Common myeloid progenitor, CD34-positive (primary cell): ENCODE measurements at regions not wholly inside any gene's neighbourhood (a gene's known extent, or its start where the extent isn't known, plus 50 kb on each side); places are given as distances from the start of the nearest gene placed in this dataset.
"Not testable (repeated sequence)": the region's sequence is repeated elsewhere in the genome, so short reads cannot be mapped to it uniquely, and the experiment has no call there.

ENCODE experiments used
- CTCF ChIA-PET: fragments of 350-600 bp; sonication (Branson Sonifier 250); formaldehyde crosslinking; loops from one replicate; lab custom pipeline; 2021; ENCODE audit warnings: antibody characterized with exemption; lab: Charles Lee
- POLR2A ChIA-PET: fragments of 350-600 bp; sonication (Branson Sonifier 250); formaldehyde crosslinking; loops from one replicate; lab custom pipeline; 2021; ENCODE audit warnings: antibody characterized with exemption; lab: Charles Lee
- DNase-seq, 3 donors: peaks; one replicate each; pipeline versions ENCODE4 v3.0.0 to v3.0.0-alpha.2; 2013
- H3K27ac ChIP-seq, 2 experiments: 1 replicate in 1 of 2; 2 replicates in 1 of 2; pipeline ENCODE4 v1.7.0; 2013; ENCODE audit warnings: inconsistent platforms in 2 of 2, low read length in 2 of 2, mild to moderate bottlenecking in 2 of 2, low read depth in 1 of 2, moderate library complexity in 1 of 2; ENCODE audit not compliant: severe bottlenecking in 2 of 2, insufficient read depth in 1 of 2, poor library complexity in 1 of 2
- H3K27me3 ChIP-seq, 5 experiments: replicated peaks in 2 of 5; 1 replicate in 3 of 5; 2 replicates in 2 of 5; pipeline versions ENCODE4 v1.6.1 to v1.7.0; 2013; ENCODE audit warnings: low read length in 4 of 5, mild to moderate bottlenecking in 2 of 5, moderate library complexity in 2 of 5, inconsistent platforms in 1 of 5; ENCODE audit not compliant: insufficient read depth in 5 of 5, control insufficient read depth in 4 of 5
- H3K36me3 ChIP-seq, 4 experiments: 1 replicate in 2 of 4; 2 replicates in 2 of 4; pipeline versions ENCODE4 v1.6.1 to v1.7.0; 2013; ENCODE audit warnings: low read length in 3 of 4, control low read depth in 1 of 4, mild to moderate bottlenecking in 1 of 4; ENCODE audit not compliant: control insufficient read depth in 4 of 4, insufficient read depth in 4 of 4
- H3K4me1 ChIP-seq, 4 experiments: 1 replicate in 3 of 4; 2 replicates in 1 of 4; pipeline versions ENCODE4 v1.6.1 to v1.7.1; 2013; ENCODE audit warnings: low read length in 3 of 4, mild to moderate bottlenecking in 3 of 4, control low read depth in 1 of 4, inconsistent platforms in 1 of 4, moderate library complexity in 1 of 4; ENCODE audit not compliant: control insufficient read depth in 4 of 4, insufficient read depth in 4 of 4; ENCODE audit errors: control extremely low read depth in 1 of 4
- H3K4me3 ChIP-seq, 7 experiments: 1 replicate in 4 of 7; 2 replicates in 3 of 7; pipeline versions ENCODE4 v1.5.1 to v1.7.0; 2013; ENCODE audit warnings: mild to moderate bottlenecking in 7 of 7, low read length in 6 of 7, moderate library complexity in 6 of 7, inconsistent platforms in 2 of 7, low read depth in 2 of 7, control low read depth in 1 of 7; ENCODE audit not compliant: insufficient read depth in 4 of 7, control insufficient read depth in 1 of 7; ENCODE audit errors: extremely low read depth in 1 of 7
- H3K9me3 ChIP-seq, 5 experiments: 1 replicate in 4 of 5; 2 replicates in 1 of 5; pipeline versions ENCODE4 v1.6.1 to v1.7.1; 2013; ENCODE audit warnings: low read length in 4 of 5, mild to moderate bottlenecking in 2 of 5, inconsistent platforms in 1 of 5, low read depth in 1 of 5, moderate library complexity in 1 of 5; ENCODE audit not compliant: control insufficient read depth in 4 of 5, insufficient read depth in 2 of 5; ENCODE audit errors: control extremely low read depth in 1 of 5
- WGBS: methylation state at CpG from one replicate; pipeline ENCODE4 v1.1.5; 2013; ENCODE audit not compliant: insufficient coverage; 5-methylcytosine and 5-hydroxymethylcytosine counted together

- Histone ChIP-seq H3K4me1 (no peaks in the 10 kb centered on the region), H3K36me3 (no peaks in the 10 kb centered on the region), H3K9me3 (peaks cover 0 to 7% (median 0%) of the 10 kb centered on the region in 5 experiments), H3K27me3 (no peaks in the 10 kb centered on the region), H3K27ac (no peak overlapping the region), H3K4me3 (no peak overlapping the region)
- CTCF ChIA-PET = no interaction called here
- DNase-seq = no peak
- POLR2A ChIA-PET = no interaction called here
Observed at GRCh38 chr13:38226496-38226895, 123.2 kb upstream of the UFM1 start.

DNA sequence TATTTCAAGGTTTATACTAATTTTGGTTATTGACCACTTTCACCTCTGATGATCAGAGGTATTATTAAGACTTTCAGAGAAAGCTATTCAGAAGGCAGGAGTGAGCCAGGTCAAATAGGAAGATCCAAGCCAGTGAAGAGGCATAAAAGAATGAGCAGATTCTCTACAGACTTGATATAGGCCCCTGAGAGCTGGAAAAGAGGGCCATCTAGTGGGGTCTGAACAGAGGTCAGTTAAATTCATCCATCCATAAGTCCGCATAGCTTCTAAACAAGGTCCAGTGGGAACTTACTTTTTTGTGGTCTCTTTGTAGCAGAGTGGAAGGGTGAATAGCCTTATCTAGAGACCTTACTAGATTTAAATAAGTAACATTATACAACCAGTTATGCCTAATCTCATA lies 126.6 kb upstream of the UFM1 start:
- no CpG with 5 or more reads among the region's 1 CpG for WGBS
- no peaks in the 10 kb centered on the region for H3K9me3 ChIP-seq
- H3K4me1 ChIP-seq = no peaks in the 10 kb centered on the region
- no peaks in the 10 kb centered on the region for H3K27me3 ChIP-seq
- no peak overlapping the region for H3K4me3 ChIP-seq
- no peaks in the 10 kb centered on the region for H3K36me3 ChIP-seq
- ChIA-PET CTCF (no interaction called here), POLR2A (no interaction called here)
- H3K27ac ChIP-seq = no peak overlapping the region
- peak in 2 of 3 donors; percentile 2 for DNase-seq

GRCh38 chr13:38221120-38221519 lies 128.5 kb upstream of the UFM1 start:
- H3K27ac ChIP-seq, H3K4me1 ChIP-seq, H3K36me3 ChIP-seq, POLR2A ChIA-PET, DNase-seq, H3K4me3 ChIP-seq, H3K27me3 ChIP-seq, CTCF ChIA-PET, H3K9me3 ChIP-seq: not testable (repeated sequence)
- no CpG with 5 or more reads among the region's 1 CpG for WGBS

GRCh38 chr13:38216181-38216580 lies 133.5 kb upstream of the UFM1 start:
- Histone ChIP-seq H3K27ac (no peak overlapping the region), H3K4me1 (no peaks in the 10 kb centered on the region), H3K27me3 (no peaks in the 10 kb centered on the region), H3K9me3 (peaks cover 0 to 3% (median 0%) of the 10 kb centered on the region in 5 experiments), H3K36me3 (no peaks in the 10 kb centered on the region), H3K4me3 (no peak overlapping the region)
- 100% methylated on average over 1 of the region's 2 CpGs for WGBS
- CTCF ChIA-PET = no interaction called here
- DNase-seq = no peak
- POLR2A ChIA-PET = no interaction called here

GRCh38 chr13:38213314-38213713 lies 136.3 kb upstream of the UFM1 start:
- no CpG with 5 or more reads among the region's 1 CpG for WGBS
- CTCF ChIA-PET = no interaction called here

DNA sequence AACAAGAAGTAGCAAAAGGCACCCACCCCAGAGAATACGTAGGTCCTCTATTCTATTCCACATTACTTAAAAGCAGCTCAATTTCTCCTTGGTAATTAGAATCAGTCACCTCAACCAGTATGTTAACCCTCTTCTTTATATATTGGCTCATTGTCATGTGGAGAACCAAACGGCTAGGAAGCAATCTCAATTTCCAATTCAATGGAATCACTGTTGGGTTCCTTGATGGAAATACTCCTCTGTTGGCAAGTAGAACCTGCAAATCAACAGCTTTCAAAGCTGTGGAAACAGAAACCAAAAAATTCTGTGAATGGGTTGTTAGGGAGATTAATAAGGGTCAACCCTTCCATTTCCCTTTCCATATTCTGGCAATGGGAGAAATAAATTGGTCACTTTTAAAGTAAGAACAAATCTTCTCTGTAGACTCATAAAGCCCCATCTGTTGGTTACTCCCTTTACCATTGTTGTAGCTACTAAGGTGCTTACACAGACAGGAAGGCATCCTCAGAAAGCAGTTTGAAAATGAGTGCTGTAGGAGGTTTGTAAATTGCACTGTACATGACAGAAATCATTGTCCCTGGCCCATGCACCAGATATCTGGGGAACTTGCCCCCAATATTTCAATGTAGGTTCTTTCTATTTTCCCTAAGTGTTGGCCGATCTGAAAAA lies 138.6 kb upstream of the UFM1 start:
- Histone ChIP-seq H3K36me3 (no peaks in the 10 kb centered on the region), H3K27me3 (no peaks in the 10 kb centered on the region), H3K27ac (no peak overlapping the region), H3K4me3 (no peak overlapping the region), H3K4me1 (no peaks in the 10 kb centered on the region), H3K9me3 (peaks cover 0 to 3% (median 0%) of the 10 kb centered on the region in 5 experiments)
- POLR2A ChIA-PET = no interaction called here
- CTCF ChIA-PET = no interaction called here
- 96% methylated on average over 2 of the region's 3 CpGs for WGBS
- DNase-seq = no peak

More at GRCh38 chr13:38213314-38213713, 136.3 kb upstream of the UFM1 start:
- POLR2A ChIA-PET = no interaction called here
- Histone ChIP-seq H3K4me1 (no peaks in the 10 kb centered on the region), H3K36me3 (no peaks in the 10 kb centered on the region), H3K27me3 (no peaks in the 10 kb centered on the region), H3K27ac (no peak overlapping the region), H3K9me3 (peaks cover 0 to 3% (median 0%) of the 10 kb centered on the region in 5 experiments), H3K4me3 (no peak overlapping the region)
- no peak for DNase-seq

DNA sequence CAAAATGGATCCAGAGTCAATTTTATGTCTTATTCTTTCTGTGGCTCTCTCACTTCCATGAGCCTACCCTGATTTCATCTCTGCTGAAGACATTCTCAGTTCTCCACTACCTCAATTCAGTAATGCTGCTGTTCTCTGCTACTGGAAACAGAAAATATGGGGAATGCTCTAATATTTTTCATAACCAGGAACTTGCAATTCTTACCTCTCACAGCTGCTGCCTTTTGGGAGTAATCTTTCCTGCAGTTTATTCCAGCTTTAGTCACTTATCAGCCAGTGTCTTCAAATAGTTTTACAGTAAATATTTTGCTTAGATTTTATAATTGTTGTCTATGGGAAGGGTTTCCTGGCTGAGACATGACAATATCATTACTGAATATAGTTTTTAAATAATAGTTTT lies 145.1 kb upstream of the UFM1 start:
- DNase-seq = no peak
- H3K27ac ChIP-seq = no peak overlapping the region
- H3K27me3 ChIP-seq = no peaks in the 10 kb centered on the region
- no peaks in the 10 kb centered on the region for H3K36me3 ChIP-seq
- no peaks in the 10 kb centered on the region for H3K4me1 ChIP-seq
- ChIA-PET POLR2A (no interaction called here), CTCF (no interaction called here)
- no peaks in the 10 kb centered on the region for H3K9me3 ChIP-seq
- no peak overlapping the region for H3K4me3 ChIP-seq
